Fibroblast of skin of right biceps (primary cell): ENCODE measurements at regions not wholly inside any gene's neighbourhood (a gene's known extent, or its start where the extent isn't known, plus 50 kb on each side); places are given as distances from the start of the nearest gene placed in this dataset.
A peak's percentile ranks its signal among the peaks of the same experiment; 100 is the strongest.

ENCODE experiments used
- DNase-seq: peaks from one replicate; pipeline ENCODE4 v3.0.0-alpha.2; 2013

DNA sequence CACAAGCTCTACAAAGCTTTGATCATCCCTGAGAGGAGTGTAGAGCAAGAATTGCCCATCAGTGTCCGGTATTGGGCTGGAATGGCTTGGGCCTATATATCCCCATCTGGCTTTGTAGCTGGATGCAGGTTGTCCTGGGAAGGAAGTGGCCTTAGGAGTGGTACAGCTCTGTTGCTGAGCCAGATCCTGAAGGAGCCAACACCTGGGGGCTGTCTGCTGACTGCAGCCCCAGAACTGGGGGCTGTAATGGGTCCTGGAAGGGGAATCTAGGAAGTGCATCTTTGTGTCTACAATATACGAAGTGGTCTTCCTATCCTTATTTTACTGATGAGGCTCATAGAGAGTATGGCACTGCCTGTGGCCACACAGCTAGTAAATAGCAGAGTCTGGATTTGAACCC, 145.9 kb downstream of the CDC5L start:
- DNase-seq = no peak

DNA sequence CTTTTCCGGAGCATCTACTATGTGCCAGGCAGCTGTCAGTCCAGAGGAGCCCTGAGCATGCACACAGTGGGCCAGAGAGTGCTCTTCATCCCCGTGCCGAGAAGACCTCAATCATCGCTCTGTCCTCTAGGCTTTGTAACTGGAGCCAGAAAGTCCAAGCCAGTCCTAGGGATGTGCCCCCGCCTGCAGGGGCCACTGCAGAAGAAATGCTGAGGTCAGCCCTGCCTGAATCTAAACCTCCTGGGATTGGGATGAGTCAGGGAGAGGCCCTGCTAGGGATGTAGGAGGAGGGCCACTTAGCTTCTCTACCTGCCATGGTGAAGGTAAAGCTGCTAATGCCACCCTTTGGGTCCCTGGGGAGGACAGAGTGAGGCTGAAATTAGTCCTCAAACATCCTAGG, 146.8 kb downstream of the CDC5L start:
- peak; percentile 15 for DNase-seq

DNA sequence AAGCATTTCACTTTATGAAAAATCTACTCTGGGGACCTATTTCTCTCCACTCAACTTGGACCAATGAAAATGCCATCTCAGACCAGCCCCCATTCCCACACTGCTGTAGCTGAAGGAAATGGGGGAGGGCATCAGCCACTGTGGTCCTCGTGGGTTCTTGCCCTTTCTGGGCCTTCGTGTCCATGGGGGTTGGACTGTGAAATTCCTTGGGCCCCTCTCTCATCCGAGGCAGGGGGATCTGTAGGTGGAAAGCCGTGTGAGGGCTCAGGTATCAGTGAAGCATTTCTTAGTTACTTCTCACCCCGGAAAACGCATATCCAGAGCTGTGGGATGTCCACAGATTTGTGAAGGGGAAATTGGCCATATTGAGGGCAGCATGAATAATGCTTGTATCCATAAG, 147.9 kb downstream of the CDC5L start:
- no peak for DNase-seq

DNA sequence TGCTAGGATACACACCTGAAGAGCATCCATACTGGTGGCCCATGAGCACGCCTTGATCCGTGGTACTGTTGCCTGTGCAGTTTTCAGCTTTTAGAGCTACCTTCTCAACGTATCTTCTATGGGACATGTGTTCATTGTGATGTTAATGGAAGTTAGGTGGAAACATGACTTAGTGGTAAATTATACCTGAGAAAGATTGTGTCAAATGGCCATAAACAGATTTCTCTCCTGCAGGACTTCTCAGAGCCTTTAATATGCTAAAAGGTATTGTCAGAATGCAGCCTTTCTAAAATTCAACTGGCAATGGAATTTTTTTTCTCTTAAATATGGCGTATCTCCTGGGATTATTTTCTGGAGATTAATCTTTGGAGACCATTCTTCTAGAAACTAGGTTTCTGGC, 148.5 kb downstream of the CDC5L start:
- DNase-seq = no peak

DNA sequence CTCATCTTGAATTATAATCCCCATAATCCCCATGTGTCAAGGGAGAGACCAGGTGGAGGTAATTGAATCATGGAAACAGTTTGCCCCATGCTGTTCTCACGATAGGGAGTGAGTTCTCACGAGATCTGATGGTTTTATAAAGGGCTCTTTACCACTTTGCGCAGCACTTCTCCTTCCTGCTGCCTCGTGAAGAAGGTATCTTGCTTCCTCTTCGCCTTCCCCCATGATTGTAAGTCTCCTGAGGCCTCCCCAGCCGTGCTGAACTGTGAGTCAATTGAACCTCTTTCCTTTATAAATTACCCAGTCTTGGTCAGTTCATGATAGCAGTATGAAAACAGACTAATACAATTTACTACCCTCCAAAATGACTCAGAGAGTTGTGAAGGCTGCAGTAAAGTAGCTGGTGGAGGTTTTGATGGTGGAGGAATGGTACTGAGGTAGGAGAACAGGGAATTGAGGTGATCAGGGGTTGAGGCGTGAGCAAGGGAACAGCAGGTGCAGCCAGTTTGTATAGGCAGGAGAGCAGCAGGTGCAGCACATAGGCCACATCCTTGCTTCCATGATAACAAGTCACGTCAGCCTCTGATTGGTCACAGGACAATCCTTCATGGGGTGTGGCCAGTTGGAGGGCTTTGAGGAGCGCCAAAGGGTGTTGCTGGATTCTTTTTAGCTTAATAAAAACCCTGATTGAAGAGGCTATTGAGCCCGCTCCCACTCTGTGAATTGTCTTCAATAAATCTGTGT, 150.0 kb downstream of the CDC5L start:
- DNase-seq = no peak

DNA sequence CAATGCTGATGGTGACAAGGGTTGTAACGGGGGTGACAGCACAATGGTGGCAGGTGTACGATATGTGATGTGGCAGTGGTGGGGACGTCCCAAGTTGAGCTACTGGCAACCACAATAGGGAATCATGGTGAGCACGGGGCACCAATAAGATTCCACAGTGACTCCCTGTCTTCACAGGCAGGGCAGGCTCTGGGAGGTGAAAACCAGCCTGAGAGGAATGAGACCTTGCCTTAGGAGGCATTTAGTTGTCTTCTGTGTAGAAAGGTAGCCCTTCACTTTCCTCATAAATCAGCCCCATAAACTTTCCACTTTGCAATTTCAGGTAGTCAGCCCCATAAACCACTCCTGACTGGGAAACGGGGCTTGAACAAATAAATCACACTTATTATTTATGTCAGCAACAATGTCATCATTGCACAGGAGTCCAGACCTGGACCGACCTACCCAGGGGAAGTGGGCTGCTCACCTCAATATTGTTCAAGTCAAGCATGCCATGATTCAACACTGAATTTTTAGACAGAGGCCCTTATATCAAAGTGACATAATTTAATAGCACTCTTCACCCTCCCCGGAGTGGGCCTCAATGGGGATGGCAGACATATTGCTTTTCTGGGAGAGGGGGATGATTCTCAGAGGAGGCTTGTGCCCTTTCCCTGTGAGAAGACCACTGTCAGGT, 150.8 kb downstream of the CDC5L start:
- DNase-seq = no peak

DNA sequence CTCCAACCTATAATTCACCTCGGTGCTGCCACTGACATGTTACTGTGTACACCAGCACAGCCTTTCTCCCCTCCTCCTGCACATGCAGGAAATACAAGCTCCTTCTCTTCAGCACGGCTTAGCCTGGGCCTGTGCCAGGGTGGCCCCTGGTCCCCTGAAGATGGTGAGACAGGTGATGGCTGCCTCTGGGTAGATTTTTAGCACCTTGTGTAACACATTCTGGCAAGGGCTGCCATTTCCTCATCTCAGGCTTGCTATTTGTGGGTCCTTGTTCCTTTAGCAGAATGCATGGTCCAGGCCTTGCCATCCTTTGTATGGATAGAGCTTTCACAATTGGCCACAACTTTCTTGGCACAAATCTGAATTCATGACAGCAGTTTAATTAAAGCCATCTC, 151.3 kb downstream of the CDC5L start:
- DNase-seq = no peak

DNA sequence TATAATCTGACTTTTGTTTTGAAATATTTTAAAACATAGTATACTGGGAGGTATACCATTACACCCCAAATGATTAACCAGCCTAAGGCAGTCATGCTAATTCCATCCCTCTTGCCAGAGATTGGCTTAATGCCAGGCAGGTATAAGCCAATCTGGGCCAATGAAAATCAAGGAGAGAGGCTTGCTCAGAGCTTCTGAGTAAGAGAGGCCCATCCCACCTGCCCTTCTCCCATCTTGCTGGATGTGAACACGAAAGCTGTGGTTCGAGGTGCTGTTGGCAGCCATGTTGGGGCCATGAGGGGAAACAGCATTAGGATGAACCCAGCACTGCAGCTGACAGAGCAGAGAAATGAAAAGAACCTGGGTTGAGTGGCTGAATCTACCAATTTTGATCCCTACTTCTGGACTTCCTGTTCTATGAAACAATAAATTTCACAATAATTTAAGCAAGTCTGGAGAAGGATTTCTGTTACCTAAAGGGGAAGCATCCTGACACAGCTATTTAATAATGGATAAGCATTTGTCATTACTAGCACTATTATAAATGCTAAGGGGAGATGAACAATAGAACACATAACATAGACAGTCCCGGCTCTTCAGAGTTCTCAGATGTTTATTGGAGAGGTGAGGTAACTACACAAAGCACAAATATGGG, 152.3 kb downstream of the CDC5L start:
- DNase-seq = no peak

DNA sequence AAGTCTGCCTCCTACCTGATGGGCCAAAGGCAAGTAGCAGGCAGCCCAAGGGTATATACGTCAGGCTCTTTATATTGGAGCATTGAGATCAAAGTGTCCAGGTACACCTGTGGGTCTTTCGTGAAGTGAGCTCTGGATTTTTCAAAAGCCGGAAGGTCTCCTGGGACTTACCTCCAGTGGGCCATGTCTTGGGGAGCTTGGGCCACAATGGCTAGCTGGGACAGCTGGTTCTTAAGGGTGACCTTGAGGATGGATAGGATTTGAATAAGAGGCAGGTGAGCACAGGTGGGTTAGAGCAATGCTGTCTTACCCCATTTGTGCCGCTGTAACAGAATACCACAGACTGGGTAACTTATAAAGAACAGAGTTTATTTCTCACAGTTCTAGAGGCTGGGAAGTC, 153.4 kb downstream of the CDC5L start:
- DNase-seq = no peak

DNA sequence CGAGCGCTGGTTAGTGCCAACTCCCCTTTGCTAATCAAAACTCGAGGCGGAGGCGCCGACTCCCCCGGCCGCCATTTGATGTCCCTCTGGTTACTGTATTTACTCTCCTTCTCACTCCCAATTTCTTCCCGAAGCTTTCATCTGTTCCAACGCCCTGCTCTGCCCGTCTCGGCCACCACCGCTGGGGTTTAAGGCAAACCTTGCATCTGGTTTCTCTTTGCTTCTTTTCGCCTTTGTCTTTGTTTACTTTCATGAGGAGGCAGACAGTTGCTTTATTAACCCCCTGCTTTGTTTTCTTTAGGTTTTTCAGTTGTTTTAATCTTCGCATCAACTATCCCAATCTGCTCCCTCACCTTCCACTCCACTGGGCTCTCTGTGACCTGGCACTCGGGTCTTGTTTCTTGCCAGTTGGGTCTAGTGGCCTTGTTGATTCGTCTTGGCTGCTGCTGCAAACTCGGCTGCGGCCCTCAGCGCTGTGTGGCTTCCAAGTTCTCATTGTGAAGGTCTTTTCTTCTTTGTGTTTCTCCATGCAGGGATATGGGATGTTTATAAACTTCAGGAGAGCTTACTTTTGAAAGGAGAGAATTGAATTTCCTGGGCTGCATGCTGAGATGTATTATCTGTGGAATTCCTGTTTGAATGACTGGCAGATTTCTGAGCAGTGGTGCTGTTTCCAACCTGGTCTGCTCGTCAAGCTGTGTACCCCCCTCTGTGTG, 155.1 kb downstream of the CDC5L start:
- DNase-seq = no peak

DNA sequence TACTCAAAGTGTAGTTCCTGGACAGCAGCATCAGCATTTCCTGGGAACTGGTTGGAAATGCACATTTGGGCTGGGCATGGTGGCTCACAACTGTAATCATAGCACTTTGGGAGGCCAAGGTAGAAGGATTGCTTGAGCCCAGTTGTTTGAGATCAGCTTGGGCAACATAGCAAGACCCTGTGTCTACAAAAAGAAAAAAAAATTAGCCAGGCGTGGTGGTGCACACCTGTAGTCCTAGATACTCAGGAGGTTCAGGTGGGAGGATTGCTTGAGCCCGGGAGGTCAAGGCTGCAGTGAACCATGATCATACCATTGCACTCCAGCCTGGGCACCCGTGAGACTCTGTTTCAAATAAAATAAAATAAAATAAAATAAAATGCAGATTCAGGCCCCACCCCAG, 156.2 kb downstream of the CDC5L start:
- DNase-seq = no peak

DNA sequence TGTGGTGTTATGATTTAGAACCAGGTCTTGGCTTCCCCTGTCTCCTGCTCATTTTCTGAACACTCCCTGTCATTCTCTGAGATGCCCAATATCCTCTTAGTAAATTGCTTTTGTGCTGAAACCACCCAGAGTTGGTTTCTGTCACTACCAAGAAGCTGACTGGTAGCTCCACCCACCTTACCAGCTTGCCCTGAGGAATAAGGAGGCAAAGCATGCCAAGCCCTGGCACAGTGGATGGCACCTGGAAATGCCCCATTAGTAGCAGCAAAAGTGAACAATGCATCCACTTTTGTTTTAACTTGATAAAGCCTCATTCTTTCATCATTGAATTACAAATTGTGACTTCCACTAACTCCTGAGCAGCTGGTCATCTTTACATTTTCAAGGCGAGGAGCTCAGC, 157.7 kb downstream of the CDC5L start:
- no peak for DNase-seq

DNA sequence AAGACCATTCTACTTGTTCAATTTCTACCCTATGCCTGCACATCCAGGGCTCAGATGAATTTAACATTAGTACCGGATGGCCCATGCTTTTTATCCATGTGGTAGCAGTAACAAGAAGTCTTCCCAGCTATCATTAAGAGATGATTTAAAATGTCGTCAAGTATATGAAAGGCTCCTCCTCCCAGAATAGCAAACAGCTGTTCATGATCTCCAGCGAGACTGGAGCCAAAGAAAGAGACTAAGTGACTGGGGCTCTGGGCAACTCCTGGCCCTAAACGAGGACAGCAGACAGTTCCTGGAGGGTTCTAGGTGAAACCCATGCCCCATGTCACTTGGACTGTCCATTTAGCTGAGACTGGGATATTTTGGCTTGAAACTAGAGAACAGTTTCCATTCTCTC, 160.8 kb downstream of the CDC5L start:
- no peak for DNase-seq

DNA sequence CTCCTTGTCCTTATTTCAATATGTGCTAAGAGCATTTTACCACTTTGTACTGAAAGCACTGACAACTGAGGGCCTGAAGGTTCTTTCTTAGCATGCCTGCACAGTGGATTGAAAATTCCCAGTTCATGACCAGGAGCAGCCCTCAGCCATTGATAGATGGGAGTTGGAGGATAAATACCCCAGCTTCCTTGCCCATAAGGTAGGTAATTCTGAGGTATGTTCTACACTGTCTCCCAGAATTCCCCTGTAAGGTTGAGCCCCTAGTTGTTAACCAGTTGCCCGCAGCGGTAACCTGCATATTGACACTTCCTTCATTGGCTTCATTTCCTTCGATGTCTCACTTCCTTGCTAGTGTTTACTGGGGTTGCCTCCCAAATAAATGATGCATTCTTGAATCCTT, 162.0 kb downstream of the CDC5L start:
- DNase-seq = no peak

DNA sequence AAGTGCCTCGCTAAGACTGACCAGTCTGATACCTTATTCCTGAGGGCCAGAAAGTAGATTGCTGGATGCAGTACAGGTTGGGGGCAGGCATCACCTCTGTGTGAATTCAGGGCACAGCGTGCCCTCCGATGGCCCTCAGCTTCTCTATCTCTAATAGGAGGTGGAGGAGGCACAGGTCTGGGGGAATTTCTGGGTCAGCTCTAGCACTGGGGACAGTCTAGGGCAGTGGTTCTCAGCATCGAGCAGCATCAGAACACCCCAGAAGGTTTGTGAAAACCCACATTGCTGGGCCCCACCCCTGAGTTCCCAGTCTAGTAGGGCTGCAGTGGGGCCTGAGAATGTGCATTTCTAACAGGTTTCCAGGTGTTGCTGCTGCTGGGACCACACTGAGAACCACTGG, 166.7 kb downstream of the CDC5L start:
- DNase-seq = no peak

DNA sequence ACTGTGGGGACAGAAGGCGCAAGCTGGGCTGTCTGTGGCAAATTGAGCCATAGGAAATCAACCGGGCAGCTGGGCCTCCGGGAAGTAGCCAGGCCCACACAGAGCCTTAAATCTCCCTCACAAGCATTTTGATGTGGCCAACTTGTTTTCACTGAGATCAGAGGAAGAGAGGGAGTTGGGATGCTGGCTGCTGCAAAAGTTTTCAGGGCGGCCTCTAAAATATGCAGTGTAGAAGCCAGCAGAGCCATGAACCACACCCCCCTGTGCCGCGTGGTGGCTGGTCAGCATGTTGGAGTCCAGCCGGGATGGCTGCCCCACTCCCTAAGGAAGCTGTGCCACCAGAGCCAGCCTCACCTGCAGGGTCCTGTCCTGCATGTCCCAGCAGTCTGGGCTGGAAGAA, 167.4 kb downstream of the CDC5L start:
- no peak for DNase-seq

DNA sequence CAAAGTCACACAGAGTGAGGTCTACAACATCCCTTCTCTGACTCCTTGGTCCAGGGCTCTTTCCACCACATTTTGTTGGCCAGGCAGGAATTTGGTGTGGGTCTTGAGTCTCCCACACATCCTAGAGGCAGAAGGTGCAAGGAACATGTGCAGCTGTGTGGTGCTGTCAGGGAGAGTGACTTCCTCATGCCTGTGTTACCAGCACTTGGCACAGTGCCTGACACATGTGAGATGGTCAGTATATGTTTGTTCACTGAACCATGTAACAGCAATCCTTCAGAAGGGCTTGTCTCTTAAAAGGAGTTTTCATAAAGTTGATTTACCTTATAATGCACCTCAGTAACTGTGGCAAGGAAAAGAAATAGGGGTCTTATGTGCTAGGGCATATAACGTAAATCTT, 168.5 kb downstream of the CDC5L start:
- DNase-seq = no peak

DNA sequence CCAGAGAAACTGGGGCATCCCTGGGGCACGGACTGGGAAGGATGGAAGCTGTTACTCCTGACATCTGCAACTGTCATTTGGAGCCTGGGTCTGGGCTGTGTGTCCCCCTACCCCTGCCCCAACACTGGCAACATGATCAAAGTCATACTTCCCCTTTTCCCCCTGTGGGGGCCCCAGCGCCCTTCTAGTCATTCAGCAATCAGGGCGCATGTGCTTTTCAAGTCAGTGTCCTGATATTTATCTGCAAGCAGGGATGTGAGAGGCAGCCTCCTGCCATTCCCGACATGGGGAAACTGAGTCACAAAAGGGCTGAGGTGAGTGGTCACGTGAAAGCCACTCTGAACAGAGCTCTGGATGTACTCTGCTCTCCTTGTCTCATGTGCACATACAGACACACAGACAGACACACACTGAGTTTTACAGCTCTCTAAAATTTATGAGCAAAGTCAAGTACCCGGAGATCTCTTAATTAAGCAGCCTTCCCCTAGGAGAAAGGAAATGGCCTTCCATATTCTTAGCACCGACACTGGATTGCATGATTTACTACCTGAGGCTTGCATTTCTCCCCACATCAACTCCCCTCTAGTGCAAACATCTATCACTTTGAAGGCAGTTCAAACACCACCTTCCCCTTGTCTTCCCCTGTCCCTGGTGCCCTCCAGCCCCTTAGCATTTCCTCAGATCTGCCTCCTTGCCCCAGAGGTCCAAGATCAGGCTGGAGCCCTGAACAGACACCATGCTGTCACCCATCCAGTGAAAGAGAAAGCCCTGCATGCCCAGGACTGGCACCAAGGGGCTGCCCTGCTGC, 170.7 kb downstream of the CDC5L start:
- DNase-seq = no peak

DNA sequence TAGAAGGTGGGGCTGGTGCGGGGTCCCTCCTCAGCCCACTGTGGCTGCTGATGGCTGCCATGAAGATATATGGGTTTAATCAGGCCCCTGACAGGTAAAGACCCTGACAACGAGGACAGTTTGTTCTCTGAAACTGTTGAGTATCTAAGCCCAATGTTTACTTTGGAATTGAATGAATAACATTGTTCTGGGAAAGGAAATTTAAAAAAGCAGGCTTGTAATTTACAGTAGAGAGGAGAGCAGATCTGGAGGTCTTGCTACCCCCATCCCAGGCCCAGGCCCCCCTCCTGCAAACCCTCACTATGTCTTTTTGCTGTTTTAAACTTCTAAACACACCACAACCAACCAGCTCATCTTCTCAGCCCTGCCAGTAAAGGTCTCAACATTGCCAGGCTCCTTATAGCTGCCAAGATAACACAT, 171.3 kb downstream of the CDC5L start:
- no peak for DNase-seq

DNA sequence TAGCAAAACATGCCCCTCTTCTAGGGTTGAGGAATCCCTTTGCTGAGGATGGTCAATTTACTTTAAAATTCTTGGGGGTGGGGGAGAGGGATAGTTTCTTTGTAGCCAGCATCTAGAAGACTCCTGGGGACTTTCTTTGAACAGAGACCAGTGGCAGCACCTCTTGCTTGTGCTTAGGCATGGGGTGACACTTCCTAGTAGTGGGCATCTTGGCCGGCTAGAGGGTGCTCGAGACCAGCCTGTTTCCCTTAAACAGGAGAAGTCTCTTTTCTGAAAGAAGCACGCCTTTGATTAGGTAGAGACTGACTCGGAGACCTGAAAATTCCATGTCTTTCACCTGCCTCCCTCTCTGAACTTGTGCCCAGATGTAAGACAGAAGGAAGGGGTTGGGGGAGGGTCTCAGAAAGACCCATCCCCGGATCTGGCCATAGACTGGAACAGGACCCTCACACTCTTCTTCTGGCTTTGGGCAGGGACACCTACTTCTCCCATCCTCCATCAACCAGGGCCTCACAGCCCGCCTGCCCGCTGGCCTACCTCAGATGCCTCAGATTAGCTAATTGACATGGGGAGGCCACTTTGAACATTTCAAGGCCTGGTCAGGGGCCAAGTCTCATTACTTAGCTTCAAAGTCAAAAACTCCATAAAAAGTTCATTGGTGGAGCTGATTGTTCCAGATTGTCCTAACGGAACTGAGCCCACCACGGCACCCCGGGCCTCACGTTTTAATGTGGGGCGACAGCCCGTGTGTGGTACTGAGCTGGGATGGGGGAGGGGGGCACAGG, 172.2 kb downstream of the CDC5L start:
- no peak for DNase-seq

DNA sequence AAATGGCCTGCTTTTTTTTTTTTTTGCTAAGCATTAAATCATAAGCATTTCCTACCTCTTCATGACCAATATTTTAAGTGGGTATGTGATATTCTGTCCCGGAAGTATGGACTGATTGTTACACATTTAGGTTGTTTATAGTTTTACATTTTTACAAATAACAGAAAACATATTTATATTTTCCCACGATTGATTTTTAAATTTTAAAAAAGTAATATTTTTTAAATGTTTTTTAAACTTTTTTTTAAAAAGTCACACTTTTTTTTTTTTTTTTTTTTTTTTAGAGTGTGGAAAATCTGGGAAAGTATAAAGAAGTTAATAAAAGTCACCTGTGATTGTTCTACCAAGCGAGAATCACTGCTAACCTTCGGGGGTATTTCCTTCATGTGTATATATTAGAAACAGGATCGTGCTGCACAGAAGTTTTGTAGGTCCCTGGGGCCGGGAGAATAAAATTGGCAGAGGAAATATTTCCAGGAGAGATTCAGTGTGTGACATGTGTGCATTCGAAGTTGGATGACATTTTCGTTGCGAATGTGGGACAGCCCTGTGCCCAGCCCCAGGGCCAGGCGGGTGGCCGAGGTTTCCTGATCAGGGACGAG, 173.1 kb downstream of the CDC5L start:
- no peak for DNase-seq
